HG03103 (cell line): ENCODE measurements at regions not wholly inside any gene's neighbourhood (a gene's known extent, or its start where the extent isn't known, plus 50 kb on each side); places are given as distances from the start of the nearest gene placed in this dataset.
"Not testable (repeated sequence)": the region's sequence is repeated elsewhere in the genome, so short reads cannot be mapped to it uniquely, and the experiment has no call there.

Experiments used
- ATAC-seq: cut with Tn5 transposase; IDR thresholded peaks from one replicate; pipeline ENCODE4 v1.9.1; 2021; ENCODE audit warnings: low read depth; ENCODE audit not compliant: unreplicated experiment

DNA sequence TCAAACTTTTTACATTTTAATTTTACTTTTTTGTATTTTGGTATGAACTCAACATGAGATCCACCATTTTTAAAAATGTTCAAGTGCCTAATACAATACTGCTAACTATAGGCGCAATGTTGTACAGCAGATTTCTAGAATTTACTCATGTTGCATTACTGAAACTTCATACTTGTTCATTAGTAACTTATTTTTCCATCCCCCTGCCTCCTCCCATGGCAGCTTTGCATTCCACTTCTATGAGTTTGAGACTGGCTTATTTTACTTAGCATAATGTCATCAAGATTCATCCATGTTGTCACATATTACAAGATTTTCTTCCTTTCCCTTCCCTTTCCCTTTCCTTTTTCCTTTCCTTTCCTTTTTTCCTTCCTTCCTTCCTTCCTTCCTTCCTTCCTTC lies 825.9 kb downstream of the SLC16A7 start:
- no peak for ATAC-seq

DNA sequence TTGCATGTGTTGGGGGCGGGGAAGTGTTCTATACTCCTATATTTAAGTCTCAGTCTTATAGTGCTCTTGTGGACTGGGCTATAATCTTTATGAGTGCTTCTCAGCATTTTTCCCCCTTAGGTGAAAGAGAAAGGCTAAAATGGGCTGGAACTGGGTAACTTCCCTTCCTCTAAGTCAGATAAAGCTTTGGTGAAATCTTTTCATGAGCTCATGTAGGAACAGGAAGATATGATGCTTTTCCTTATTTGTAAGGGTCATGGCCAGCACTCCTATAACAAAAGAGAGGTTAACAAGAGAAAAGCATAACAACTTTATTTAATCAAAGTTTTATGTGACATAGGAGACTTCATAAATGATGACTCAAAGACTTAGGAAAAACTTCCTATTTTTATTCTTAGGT lies 841.5 kb downstream of the SLC16A7 start:
- ATAC-seq, result no peak

DNA sequence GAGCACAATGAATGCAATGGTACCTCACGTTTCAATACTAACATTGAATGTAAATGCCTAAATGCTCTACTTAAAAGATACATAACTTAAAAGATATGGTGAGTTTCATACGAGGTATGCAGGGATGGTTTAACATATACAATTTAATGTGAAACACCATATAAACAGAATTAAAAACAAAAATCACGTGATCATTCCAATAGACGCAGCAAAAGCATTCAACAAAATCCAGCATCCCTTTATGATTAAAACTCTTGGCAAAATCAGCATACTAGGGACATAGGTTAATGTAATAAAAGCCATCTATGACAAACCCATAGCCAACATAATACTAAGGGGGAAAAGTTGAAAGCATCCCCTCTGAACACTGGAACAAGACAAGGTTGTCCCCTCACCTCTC lies 845.7 kb downstream of the SLC16A7 start:
- no peak for ATAC-seq

DNA sequence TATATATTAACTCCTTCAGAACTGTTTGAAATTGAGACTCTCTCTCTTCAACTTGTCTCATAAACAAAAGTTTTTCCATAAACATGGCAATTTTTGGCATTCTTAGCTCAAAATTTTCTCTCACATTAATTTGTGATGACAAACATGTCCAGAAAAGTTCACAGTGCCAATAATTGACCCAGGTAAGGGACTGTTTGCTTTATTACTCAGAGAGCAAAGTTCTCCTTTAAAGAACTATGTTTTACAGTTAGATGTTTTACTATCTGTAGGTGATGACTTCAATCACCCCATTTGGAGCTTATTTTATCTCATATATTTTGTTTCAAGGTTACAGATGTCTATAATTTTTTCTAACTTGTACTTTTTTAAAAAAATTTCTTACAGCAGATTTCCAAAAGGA lies 855.6 kb downstream of the SLC16A7 start:
- ATAC-seq, result no peak

DNA sequence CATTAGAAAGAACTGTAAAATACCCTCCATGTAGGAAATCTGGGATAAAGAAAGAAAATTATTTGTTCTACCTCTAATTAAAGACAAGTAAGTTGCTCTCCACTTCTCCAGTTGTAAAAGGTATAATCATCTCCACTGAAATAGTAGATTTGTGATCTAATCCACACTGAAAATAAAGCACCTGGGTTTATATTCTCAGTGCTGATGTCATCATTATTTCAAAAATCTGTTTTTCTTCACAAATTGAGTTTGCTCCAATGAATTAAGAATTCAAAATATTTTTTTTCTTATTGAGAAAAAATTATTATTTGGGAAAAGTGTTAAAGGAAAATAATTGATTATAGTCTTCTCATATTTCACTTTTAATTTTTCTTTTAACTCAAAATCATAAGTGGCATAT lies 869.2 kb downstream of the SLC16A7 start:
- ATAC-seq, result no peak

DNA sequence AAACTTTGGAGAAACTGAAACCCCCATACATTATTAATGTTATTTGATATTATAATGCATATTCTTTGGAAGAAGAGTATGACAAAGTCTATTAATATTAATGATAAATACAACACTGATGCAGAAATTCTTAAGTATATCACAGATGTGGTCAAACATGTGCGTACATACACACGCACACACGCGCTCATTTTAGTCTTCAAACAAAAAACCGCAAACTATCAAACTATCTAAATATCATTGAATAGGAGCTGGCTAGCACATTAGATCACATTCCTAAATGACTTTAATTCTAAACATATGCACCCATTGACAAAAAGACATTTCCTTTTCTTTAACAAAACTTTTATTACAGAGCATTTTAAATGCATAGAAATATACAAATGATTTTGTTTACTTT lies 872.7 kb downstream of the SLC16A7 start:
- no peak for ATAC-seq

DNA sequence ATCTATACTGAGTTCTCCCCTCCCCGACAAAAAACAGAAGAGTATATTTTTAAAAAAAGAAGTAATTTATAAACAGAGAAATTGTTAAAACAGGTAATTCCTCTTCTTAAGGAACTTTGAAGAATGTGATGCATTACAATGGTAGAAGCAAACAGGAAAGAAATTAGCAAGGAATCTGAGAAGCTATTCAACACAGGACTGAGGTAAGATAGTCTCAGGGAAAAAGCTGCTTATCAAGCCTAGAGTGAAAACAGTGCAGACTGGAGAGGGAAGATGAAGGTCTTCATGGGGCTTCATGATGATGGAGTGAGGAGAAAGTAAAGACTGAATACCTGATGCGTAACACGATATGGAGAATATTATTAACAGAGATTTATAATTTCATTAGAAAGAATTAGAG lies 880.0 kb downstream of the SLC16A7 start:
- ATAC-seq, result no peak

DNA sequence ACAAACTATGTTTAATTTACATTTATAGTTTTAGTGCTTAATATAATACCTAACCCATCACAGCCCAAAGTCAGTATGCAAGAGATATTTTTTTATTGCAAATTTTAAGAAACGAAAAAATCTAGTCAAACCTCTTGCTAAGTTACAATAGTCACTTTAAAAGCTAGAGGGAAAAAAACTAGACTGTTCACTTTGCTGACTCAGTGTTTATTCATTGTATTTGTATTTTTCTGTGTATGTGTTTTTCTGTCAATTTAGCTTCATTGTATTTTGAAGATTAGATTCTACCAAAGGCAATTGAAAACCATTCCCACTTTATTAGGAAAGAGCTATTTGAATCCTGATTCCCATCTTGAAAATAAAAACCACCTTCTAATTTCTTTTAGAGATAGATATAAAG lies 891.5 kb downstream of the SLC16A7 start:
- ATAC-seq, result no peak

DNA sequence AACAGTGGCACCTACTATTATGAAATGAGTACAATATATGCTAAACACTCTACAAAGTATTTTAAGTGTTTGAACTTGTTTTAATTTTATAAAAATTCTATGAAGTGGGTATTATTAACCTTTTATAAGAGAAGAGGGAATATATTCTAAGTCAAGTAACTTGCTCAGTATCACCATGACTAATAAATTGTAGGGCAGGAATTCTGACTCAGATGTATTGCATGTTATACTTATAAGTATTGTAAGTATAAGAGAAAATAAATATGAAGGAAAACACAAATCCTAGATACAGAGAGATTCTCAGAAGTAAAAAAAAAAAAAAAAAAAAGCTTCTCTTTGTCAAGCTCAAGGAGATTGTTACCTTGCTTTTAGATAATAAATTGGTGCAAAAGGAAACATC lies 893.2 kb downstream of the SLC16A7 start:
- ATAC-seq, result no peak

DNA sequence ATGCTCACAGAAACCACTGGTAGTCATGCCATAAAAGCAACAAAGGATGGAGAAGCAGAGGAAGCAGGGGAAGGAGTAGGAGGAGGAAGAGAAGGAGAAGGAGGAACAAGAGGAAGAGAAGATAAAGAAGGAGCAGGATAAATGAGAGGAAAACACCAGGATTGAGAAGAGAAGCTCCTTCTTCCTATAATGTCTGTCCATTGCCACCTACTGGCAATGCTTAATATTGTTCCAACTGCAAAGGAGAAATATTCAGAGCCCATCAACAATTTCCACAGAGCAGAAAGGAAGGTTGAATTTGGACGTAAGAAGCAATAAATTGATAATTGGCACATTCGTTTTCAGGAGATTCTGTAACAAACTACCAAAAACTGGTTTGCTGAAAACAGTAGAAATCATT lies 898.4 kb downstream of the SLC16A7 start:
- no peak for ATAC-seq

DNA sequence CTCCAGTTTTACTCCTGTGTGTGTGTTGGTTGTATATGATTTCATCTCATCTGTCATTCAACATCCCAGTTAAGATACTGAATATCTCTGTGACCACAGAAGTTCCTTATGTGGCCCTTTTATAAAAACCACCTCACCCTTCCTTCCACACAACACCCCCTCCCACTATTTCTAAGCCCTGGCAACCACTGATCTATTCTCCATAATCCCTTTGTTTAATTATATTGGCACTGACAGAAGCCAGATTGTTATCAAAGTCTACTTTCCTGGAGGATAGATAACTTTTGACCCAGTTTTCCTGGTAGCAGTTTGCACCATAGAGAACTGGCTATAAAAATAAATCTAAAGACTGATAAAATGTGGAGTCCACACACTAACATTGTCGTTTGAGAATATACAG lies 902.8 kb downstream of the SLC16A7 start:
- no peak for ATAC-seq

DNA sequence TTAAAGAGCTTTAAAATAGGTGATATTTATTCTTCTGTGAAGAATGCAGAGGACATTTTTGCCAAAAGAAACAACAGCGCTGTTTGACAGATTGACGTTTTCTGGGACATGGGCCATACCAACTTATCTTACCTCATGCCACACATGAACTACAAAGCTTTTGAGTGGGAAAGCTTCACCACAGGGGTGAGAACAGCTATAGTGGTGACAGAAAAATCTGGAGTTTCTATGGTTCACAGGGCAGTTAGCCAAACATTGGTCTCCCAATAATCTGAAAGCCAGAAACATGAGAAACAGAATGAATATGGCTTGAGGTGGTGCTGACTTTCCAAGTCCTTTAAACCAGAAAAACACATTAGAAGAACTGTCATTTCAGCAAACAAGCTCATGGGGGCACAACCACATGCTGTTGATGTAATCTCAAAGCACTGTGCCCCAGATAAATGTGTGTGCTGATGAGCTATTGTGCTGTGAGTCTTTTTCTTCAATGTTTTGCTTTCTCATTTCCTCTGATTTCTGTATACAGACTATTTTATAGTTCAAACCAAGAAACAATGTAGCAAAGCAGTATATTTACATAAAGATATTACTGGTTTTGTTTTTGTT lies 905.4 kb downstream of the SLC16A7 start:
- ATAC-seq, result no peak

DNA sequence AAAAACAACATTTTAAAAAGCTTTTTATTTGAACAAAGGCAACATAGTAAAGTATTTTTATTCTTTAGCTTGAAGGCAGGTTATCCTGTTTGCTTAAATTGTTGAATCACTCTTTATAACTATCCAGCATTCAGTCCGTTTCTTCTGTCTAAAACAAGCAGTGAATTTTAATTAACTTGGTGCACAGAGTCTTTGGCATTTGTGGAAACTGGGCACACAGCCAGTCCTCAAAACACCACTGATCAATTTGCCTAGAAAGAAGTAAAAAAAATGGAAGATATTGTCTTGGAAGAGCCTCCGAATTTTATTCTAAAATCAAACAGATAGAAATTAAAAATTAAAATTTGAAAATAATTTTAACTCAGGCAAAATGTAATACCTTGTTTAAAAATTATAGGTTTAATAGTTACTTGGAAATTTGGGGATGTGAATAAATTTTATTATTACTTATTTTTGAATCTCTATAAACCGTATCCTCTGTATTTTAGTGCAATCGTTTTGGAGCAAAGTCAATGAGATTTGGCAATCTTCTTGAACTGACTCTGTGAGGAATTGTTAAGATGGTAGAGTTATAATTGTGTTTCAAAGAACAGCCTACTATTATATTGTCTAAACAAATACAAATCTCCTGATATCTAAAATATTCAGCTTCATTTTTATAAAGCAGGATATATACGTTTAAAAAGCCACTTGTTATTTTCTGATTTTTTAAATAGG lies 927.0 kb downstream of the SLC16A7 start:
- ATAC-seq, result no peak

DNA sequence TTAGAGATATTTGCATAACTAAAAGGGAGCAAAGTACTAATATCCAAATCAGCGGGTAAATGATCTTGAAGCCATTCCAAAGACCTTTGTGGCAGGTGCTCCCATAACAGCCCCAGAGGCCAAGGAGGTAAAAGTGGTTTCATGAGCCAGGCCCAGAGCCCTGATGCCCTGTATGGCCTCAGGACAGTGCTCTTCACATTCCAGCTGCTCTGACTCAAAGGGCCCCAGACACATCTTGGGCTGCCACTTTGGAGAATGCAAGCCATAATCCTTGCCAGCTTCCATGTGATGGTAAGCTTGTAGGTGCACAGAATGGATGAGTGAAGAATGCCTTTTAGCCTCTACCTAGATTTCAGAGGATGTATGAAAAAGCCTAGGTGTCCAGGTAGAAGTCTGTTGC lies 933.4 kb downstream of the SLC16A7 start:
- ATAC-seq, result no peak

DNA sequence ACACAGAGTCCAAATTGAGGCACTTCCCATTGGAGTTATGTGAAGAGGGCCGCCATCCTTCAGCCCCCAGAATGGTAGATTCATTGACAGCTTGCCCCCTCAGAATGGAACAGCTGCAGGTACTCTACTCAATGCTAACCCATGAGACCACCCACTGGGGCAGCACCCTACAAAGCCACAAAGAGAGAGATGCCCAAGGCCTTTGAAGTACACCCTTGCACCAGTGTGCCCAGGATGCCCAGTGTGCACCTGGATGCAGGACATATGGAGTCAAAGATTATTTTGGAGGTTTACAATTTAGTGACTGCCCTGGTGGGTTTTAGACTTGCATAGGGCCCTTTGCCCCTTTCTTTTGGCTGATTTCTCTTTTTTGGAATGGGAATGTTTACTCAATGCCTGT lies 933.9 kb downstream of the SLC16A7 start:
- no peak for ATAC-seq

DNA sequence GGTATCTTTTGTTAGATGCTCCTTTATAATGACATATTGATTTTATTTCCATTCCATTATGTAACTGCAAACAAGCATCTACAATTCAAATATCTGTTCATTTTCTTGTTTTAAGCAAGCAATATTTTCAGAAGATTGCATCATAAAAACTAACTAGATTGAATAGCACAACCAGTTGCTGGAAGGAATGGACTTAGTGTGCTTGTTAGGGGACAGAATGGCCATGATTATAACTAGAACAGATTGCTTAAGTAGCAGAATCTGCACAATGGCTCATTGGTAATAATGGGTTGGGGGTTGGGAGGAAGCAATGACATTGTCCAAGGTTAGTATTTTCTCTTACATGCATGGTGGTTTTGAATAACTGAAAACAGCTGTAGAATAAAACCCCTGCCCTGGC lies 939.5 kb downstream of the SLC16A7 start:
- ATAC-seq, result no peak

DNA sequence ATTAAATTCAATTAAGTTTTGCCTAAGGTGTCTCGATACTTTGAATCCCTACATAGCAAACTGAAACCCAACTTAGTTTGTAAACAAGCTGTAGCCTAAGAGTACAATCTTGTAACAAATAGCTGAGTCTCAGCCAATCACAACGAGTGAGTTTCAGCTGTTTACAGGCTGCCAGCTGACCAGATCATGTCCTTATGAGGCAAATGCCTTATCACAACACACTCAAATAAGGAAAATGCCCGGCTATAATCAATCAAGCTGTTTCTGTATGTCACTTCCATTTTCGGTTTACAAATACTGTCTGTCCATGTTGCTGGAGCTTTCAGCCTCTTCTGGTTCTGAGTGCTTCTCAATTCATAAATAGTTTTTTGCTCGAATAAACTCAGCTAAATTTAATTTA lies 943.8 kb downstream of the SLC16A7 start:
- ATAC-seq, result no peak

DNA sequence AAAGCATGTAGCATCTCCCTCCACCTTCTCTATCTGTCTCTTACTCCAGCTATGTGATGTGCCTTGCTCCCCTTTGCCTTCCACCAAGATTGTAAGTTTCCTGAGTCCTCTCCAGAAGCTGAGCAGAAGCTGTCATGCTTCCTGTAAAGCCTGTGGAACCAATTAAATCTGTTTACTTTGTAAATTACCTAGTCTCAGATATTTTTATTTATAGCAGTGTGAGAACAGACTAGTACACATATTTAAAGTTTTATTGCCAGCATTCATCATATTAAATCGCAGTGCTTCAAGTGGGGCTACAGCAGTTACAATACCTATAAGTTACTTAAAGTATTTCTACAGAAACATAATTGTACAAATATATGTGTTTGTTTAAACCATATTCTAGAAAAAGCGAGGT lies 973.1 kb downstream of the SLC16A7 start:
- ATAC-seq, result no peak

DNA sequence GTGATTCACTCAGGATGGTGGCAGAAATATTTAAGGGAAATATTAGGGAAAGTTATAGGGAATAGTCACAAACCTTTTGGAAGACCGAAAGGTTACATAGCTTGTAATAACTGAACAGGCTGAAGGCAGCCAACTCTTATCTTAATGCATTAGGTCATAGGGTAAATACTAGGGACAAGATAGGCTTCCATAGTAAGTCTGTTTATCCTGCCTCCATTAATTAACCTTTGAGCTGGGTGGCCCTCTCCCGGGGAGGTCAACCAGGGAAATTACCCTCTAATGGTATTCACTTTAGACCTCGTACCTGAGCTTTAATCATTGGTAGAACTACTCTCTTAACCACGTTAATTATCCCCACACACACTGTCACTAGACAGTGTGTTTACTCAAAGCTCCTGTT lies 981.8 kb downstream of the SLC16A7 start:
- no peak for ATAC-seq

DNA sequence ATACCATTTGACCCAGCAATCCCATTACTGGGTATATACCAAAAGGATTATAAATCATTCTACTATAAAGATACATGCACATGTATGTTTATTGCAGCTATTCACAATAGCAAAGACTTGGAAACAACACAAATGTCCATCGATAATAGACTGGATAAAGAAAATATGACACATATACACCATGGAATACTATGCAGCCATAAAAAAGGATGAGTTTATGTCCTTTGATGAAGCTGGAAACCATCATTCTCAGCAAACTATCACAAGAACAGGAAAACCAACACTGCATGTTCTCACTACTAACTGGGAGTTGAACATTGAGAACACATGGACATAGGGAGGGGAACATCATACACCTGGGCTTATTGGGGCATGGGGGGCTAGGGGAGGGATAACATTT lies 991.8 kb downstream of the SLC16A7 start:
- not testable (repeated sequence) for ATAC-seq

DNA sequence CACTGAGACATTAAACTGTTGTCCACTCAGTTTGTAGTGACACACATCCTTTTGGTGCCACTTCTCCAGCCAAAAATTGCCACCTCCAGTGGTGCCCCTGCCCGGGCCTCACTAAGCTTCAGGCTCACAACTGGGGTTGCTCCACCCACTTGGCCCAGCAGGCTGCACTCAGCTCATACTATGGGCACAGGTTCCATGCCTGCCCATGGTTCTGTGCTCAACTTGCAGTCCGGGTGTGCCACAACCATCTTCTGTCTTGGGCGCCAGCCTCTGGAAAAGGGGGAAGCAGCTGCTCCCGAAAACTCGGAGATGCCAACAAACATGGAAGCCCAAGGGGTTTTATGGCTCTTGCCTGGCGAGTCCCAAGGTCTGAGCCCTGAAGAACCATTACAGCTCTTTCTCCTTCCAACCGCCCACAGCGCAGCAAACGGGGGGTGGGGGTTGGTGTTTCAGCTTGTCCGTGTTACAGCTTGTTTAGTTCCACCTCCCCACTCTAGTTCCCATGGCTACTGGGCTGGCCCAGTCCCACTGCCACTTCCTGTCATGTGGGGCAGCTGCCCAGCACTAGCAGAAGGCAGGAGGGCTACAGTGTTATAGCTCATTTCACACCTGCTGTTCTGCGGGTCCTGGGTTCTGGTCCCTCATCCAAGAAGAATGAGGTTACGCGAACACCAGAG lies 998.3 kb downstream of the SLC16A7 start:
- no peak for ATAC-seq

DNA sequence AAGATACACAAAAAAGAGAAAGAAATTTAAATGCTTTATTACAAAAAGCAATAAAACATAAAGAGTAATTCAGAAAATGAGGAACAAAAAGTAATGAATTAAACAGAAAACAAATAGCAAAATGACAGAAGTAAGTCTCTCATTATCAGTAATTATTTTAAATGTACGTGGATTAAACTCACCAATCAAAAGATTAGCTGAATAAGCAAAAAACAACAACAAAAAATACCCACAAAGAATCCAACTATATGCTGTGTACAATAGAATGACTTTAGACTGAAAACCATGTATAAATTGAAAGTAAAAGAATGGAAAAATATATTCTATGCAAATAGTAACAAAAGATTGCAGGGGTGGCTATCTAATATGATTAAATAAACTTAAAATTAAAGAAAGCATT lies 1006.8 kb downstream of the SLC16A7 start:
- ATAC-seq, result no peak
